ENCODE measurements at regions not wholly inside any gene's neighbourhood (a gene's known extent, or its start where the extent isn't known, plus 50 kb on each side); places are given as distances from the start of the nearest gene placed in this dataset.

GRCh38 chr14:104504172-104504735 is 75.3 kb upstream of the C14orf180 start:
- Histone ChIP-seq H3K27me3 (no peaks in the 10 kb centered on the region), H3K27ac (no peak overlapping the region), H3K4me3 (no peak overlapping the region), H3K36me3 (no peaks in the 10 kb centered on the region), H3K9me3 (no peaks in the 10 kb centered on the region), H3K4me1 (no peaks in the 10 kb centered on the region), H3K9ac (ENCODE audit: low read depth in 2 of 2, low read length in 2 of 2) (no peak overlapping the region)
- no peak for TF ChIP-seq CTCF (IDR thresholded peaks at IDR 0.05)
- intact Hi-C loops (cut with DNase I): no loop called here
- DNase-seq: no peak

GRCh38 chr14:104505085-104506074 is 74.2 kb upstream of the C14orf180 start:
- H3K27ac ChIP-seq: no peak overlapping the region
- no peak overlapping the region for H3K4me3 ChIP-seq
- H3K9me3 ChIP-seq: no peaks in the 10 kb centered on the region
- no peaks in the 10 kb centered on the region for H3K36me3 ChIP-seq
- intact Hi-C loops (cut with DNase I): no loop called here
- TF ChIP-seq CTCF (IDR thresholded peaks at IDR 0.05): no peak
- no peaks in the 10 kb centered on the region for H3K4me1 ChIP-seq
- H3K27me3 ChIP-seq: no peaks in the 10 kb centered on the region
- no peak overlapping the region for H3K9ac ChIP-seq (ENCODE audit: low read depth in 2 of 2, low read length in 2 of 2)
- DNase-seq: no peak

GRCh38 chr14:104506461-104507253 is 72.9 kb upstream of the C14orf180 start:
- Histone ChIP-seq H3K27me3 (no peaks in the 10 kb centered on the region), H3K9me3 (no peaks in the 10 kb centered on the region), H3K4me3 (no peak overlapping the region), H3K9ac (ENCODE audit: low read depth in 2 of 2, low read length in 2 of 2) (no peak overlapping the region), H3K27ac (no peak overlapping the region), H3K36me3 (no peaks in the 10 kb centered on the region), H3K4me1 (no peaks in the 10 kb centered on the region)
- TF ChIP-seq CTCF (IDR thresholded peaks at IDR 0.05): no peak
- intact Hi-C loops (cut with DNase I): no loop called here
- no peak for DNase-seq

GRCh38 chr14:104507443-104507842 is 72.1 kb upstream of the C14orf180 start:
- intact Hi-C loops (cut with DNase I): no loop called here
- Histone ChIP-seq H3K9ac (ENCODE audit: low read depth in 2 of 2, low read length in 2 of 2) (no peak overlapping the region), H3K4me3 (no peak overlapping the region), H3K36me3 (no peaks in the 10 kb centered on the region), H3K9me3 (no peaks in the 10 kb centered on the region), H3K27ac (no peak overlapping the region), H3K4me1 (no peaks in the 10 kb centered on the region), H3K27me3 (no peaks in the 10 kb centered on the region)
- no peak for DNase-seq
- TF ChIP-seq CTCF (IDR thresholded peaks at IDR 0.05): no peak

- Histone ChIP-seq H3K4me3 (no peak overlapping the region), H3K27me3 (no peaks in the 10 kb centered on the region)
- no peak for TF ChIP-seq CTCF (IDR thresholded peaks at IDR 0.05)
Measured at GRCh38 chr14:104509673-104510072, 69.9 kb upstream of the C14orf180 start.

More at GRCh38 chr14:104509673-104510072, 69.9 kb upstream of the C14orf180 start:
- Histone ChIP-seq H3K4me1 (no peaks in the 10 kb centered on the region), H3K27ac (no peak overlapping the region), H3K9ac (ENCODE audit: low read depth in 2 of 2, low read length in 2 of 2) (no peak overlapping the region), H3K9me3 (no peaks in the 10 kb centered on the region), H3K36me3 (no peaks in the 10 kb centered on the region)
- intact Hi-C loops (cut with DNase I): no loop called here
- DNase-seq: no peak
